K562 (cell line): ENCODE measurements at regions not wholly inside any gene's neighbourhood (a gene's known extent, or its start where the extent isn't known, plus 50 kb on each side); places are given as distances from the start of the nearest gene placed in this dataset.

Source experiments
- ATAC-seq: fragments of 200-7000 bp; cut with Tn5 transposase; 3 replicates; pipeline ENCODE4 v1.9.1; 2020; ENCODE audit warnings: moderate library complexity
- BruUV-seq: library from RNA; stranded (reverse); fragments of 400-500 nt; replicated peaks from 2 replicates; lab custom pipeline; 2021; lab: Mats Ljungman, UMichigan
- CTCF ChIA-PET: fragments of 300-600 bp; formaldehyde crosslinking; extraction: SDS; loops from one replicate; lab custom pipeline; 2021; ENCODE audit warnings: low intra/inter-chr PET ratio; lab: Yijun Ruan, JAX
- POLR2A ChIA-PET: fragments of 300-600, 350-650 bp; sonication (Branson Sonifier 250); formaldehyde crosslinking; extraction: SDS; loops from one replicate; lab custom pipeline; 2021; ENCODE audit warnings: antibody characterized with exemption, inconsistent platforms; lab: Yijun Ruan, JAX
- DNase-seq, 4 experiments: peaks; one replicate each; pipeline versions ENCODE4 v3.0.0 to v3.0.0-alpha.2; 2011 to 2018; ENCODE audit warnings: low spot score in 3 of 4, mixed read lengths in 3 of 4; ENCODE audit errors: extremely low read depth in 1 of 4
- FAIRE-seq: peaks from 2 replicates; lab custom pipeline; 2011; peaks lifted over from hg19 to GRCh38; lab: Jason Lieb, UNC
- H2AFZ ChIP-seq: 2 replicates; pipeline ENCODE4 v1.6.0; 2011; ENCODE audit warnings: low read depth, low read length, control low read depth, inconsistent platforms
- H3K27ac ChIP-seq: fragments of 200-600 bp; 3 replicates; pipeline ENCODE4 v1.8.0; 2011; ENCODE audit warnings: low read depth, mild to moderate bottlenecking, control low read depth, inconsistent platforms, low read length, moderate library complexity, mixed read lengths; ENCODE audit errors: extremely low read depth
- H3K27me3 ChIP-seq, 2 experiments: fragments of 300-600 bp in 1 of 2; 2 replicates in 1 of 2; 3 replicates in 1 of 2; pipeline versions ENCODE4 v1.6.0 to v1.8.0; 2011; ENCODE audit warnings: inconsistent platforms in 2 of 2, low read length in 2 of 2, mild to moderate bottlenecking in 1 of 2, mixed read lengths in 1 of 2, moderate library complexity in 1 of 2; ENCODE audit not compliant: control insufficient read depth in 2 of 2, insufficient read depth in 2 of 2
- H3K36me3 ChIP-seq: fragments of 300-600 bp; 3 replicates; pipeline ENCODE4 v1.8.0; 2011; ENCODE audit warnings: mild to moderate bottlenecking, low read length, inconsistent platforms; ENCODE audit not compliant: control insufficient read depth, insufficient read depth
- H3K4me1 ChIP-seq, 2 experiments: fragments of 200-600 bp in 1 of 2; replicated peaks in 1 of 2; 2 replicates in 1 of 2; 3 replicates in 1 of 2; pipeline versions ENCODE4 v1.5.1 to v1.8.0; 2011; ENCODE audit warnings: inconsistent platforms in 2 of 2, low read length in 2 of 2, mild to moderate bottlenecking in 1 of 2, mixed read lengths in 1 of 2, moderate library complexity in 1 of 2; ENCODE audit not compliant: control insufficient read depth in 2 of 2, insufficient read depth in 2 of 2
- H3K4me2 ChIP-seq: 2 replicates; pipeline ENCODE4 v1.6.1; 2011; ENCODE audit warnings: low read length, control low read depth, inconsistent platforms, mixed read lengths; ENCODE audit not compliant: insufficient read depth
- H3K4me3 ChIP-seq: fragments of 200-600 bp; sonication (generic), shearing (Covaris generic); 2 replicates; pipeline ENCODE4 v1.5.1; 2016; ENCODE audit warnings: control low read depth, inconsistent platforms
- H3K79me2 ChIP-seq: fragments of 200-600 bp; 3 replicates; pipeline ENCODE4 v1.8.0; 2011; ENCODE audit warnings: low read length, inconsistent platforms; ENCODE audit not compliant: control insufficient read depth, insufficient read depth
- H3K9ac ChIP-seq, 2 experiments: 2 replicates each; pipeline versions ENCODE4 v1.6.0 to v1.6.1; 2011; ENCODE audit warnings: low read depth in 2 of 2, low read length in 2 of 2, control low read depth in 1 of 2, inconsistent platforms in 1 of 2, mild to moderate bottlenecking in 1 of 2, mixed read lengths in 1 of 2; ENCODE audit not compliant: insufficient read depth in 1 of 2
- H3K9me1 ChIP-seq: one replicate; pipeline ENCODE4 v1.6.0; 2011; ENCODE audit warnings: inconsistent platforms, mild to moderate bottlenecking, low read length, moderate library complexity; ENCODE audit not compliant: control insufficient read depth, insufficient read depth
- H3K9me3 ChIP-seq: replicated peaks from 2 replicates; pipeline ENCODE4 v1.5.1; 2011; ENCODE audit warnings: low read depth, low read length, inconsistent platforms; ENCODE audit not compliant: control insufficient read depth, insufficient read depth
- H4K20me1 ChIP-seq: replicated peaks from 2 replicates; pipeline ENCODE4 v1.6.1; 2011; ENCODE audit warnings: low read length, inconsistent platforms, mixed read lengths; ENCODE audit not compliant: control insufficient read depth, insufficient read depth
- ATF7 ChIP-seq: fragments of 450-650 bp; IDR thresholded peaks from 2 replicates; pipeline ENCODE4 v1.7.1; 2014; ENCODE audit warnings: mild to moderate bottlenecking, moderate library complexity
- FOXP1 ChIP-seq: sonication (generic); formaldehyde crosslinking; IDR thresholded peaks from 2 replicates; pipeline ENCODE4 v1.8.0; 2022; ENCODE audit warnings: mild to moderate bottlenecking, missing genetic modification reagents
- PHF8 ChIP-seq: fragments of 200-600 bp; sonication (generic); IDR thresholded peaks from 2 replicates; pipeline ENCODE4 v1.6.1; 2012; ENCODE audit warnings: mixed run types, mild to moderate bottlenecking, inconsistent platforms, low read length, moderate library complexity, borderline replicate concordance
- PTRF ChIP-seq: fragments of 450-650 bp; IDR thresholded peaks from 2 replicates; pipeline ENCODE4 v1.6.1; 2016; ENCODE audit warnings: mild to moderate bottlenecking, missing genetic modification characterization, missing compliant biosample characterization
- SP2 ChIP-seq: IDR thresholded peaks from 2 replicates; pipeline ENCODE4 v1.6.1; 2011; ENCODE audit warnings: mild to moderate bottlenecking, low read depth, low read length, moderate library complexity; ENCODE audit not compliant: poor library complexity, severe bottlenecking; ENCODE audit errors: extremely low read depth
- SRSF9 ChIP-seq: fragments of 200-400 bp; formaldehyde crosslinking; IDR thresholded peaks from 2 replicates; pipeline ENCODE4 v1.6.1; 2017; ENCODE audit warnings: low read depth, low read length, borderline replicate concordance
- ZNF134 ChIP-seq: fragments of 250-450 bp; sonication (Bioruptor Pico); conservative IDR thresholded peaks from 2 replicates; pipeline ENCODE4 v1.4.0; 2020
- ZNF324 ChIP-seq: fragments of 250-450 bp; sonication (Bioruptor Pico); IDR thresholded peaks from 2 replicates; pipeline ENCODE4 v1.4.0; 2020; ENCODE audit warnings: mild to moderate bottlenecking
- ZNF57 ChIP-seq: fragments of 450-650 bp; formaldehyde crosslinking; IDR thresholded peaks from 2 replicates; pipeline ENCODE4 v1.4.0; 2020; ENCODE audit warnings: mild to moderate bottlenecking, moderate library complexity
- ZNF830 ChIP-seq: fragments of 250-450 bp; sonication (Bioruptor Pico); IDR thresholded peaks from 2 replicates; pipeline ENCODE4 v1.5.0; 2021; ENCODE audit warnings: mild to moderate bottlenecking
- WGBS: fragments of 100-300 bp; shearing (Covaris generic); methylation state at CpG from one replicate; pipeline ENCODE4 v1.1.6; 2016; ENCODE audit warnings: low coverage, mixed read lengths; ENCODE audit not compliant: insufficient coverage; ENCODE audit errors: missing lambda C conversion rate; 5-methylcytosine and 5-hydroxymethylcytosine counted together
- in situ Hi-C: fragments of 300-500 bp; cut with MboI; formaldehyde crosslinking; loops from 4 replicates; pipeline ENCODE4 v1.15.0; 2018; ENCODE audit warnings: inconsistent platforms, mixed read lengths
- intact Hi-C: fragments of 100-400 bp; cut with micrococcal nuclease; formaldehyde crosslinking; loops from 2 replicates; pipeline ENCODE4 v1.14.2; 2022

DNA sequence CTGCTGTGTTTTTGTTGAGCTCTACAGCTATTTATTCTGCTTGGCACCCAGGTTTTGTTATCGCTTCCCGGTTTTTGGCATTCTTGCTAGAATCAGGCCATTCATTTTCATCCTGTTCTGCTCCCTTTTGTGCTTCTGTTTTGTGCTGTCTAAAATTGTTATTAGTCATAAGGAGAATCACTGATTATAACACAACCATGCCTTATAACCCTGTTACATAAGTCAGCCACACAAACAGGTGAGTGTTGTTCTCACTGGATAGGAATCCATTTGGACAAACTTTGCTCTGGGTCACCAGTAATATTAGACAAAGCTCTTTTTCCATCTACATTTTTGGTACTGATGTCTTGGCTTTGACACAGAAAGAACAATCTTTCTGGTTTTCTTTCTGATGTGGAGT lies 622.8 kb downstream of the PSAT1 start:
- intact Hi-C loops = no loop called here
- DNase-seq = no peak
- TF ChIP-seq PHF8 (no peak), ZNF57 (CRISPR knock-in tag) (no peak), FOXP1 (CRISPR knock-in tag) (no peak), ZNF830 (CRISPR knock-in tag) (no peak), SRSF9 (no peak), ZNF324 (CRISPR knock-in tag) (no peak), ATF7 (no peak), ZNF134 (CRISPR knock-in tag) (no peak), SP2 (no peak), PTRF (tag) (no peak)
- Histone ChIP-seq H3K4me3 (no peak overlapping the region), H3K27ac (no peak overlapping the region), H3K36me3 (no peaks in the 10 kb centered on the region), H3K27me3 (no peaks in the 10 kb centered on the region), H3K4me1 (no peaks in the 10 kb centered on the region), H4K20me1 (no peaks in the 10 kb centered on the region), H2AFZ (no peak overlapping the region), H3K9me3 (no peaks in the 10 kb centered on the region), H3K4me2 (no peak overlapping the region), H3K9me1 (no peaks in the 10 kb centered on the region), H3K79me2 (no peaks in the 10 kb centered on the region), H3K9ac (no peak overlapping the region)
- in situ Hi-C loops = no loop called here
- BruUV-seq = no TSS peak
- ChIA-PET CTCF (no interaction called here), POLR2A (no interaction called here)
- WGBS = 0% methylated on average over 2 of the region's 2 CpGs
- no peak for FAIRE-seq
- no peak for ATAC-seq
